Ishikawa (cell line): ENCODE measurements at regions not wholly inside any gene's neighbourhood (a gene's known extent, or its start where the extent isn't known, plus 50 kb on each side); places are given as distances from the start of the nearest gene placed in this dataset.

ENCODE experiments used
- CEBPB ChIP-seq: IDR thresholded peaks from 2 replicates; pipeline ENCODE4 v1.6.1; 2012
- CREB1 ChIP-seq: IDR thresholded peaks from 2 replicates; pipeline ENCODE4 v1.6.1; 2012; ENCODE audit warnings: low read depth
- EGR1 ChIP-seq: IDR thresholded peaks from 2 replicates; pipeline ENCODE4 v1.6.1; 2012
- EP300 ChIP-seq: IDR thresholded peaks from 2 replicates; pipeline ENCODE4 v1.6.1; 2012; ENCODE audit warnings: borderline replicate concordance
- FOXM1 ChIP-seq: IDR thresholded peaks from 2 replicates; pipeline ENCODE4 v1.6.1; 2012; ENCODE audit warnings: low read depth, borderline replicate concordance
- NFIC ChIP-seq: IDR thresholded peaks from 2 replicates; pipeline ENCODE4 v1.6.1; 2012
- RAD21 ChIP-seq: IDR thresholded peaks from 2 replicates; pipeline ENCODE4 v1.6.1; 2012; ENCODE audit warnings: low read depth
- TAF1 ChIP-seq: IDR thresholded peaks from 2 replicates; pipeline ENCODE4 v1.6.1; 2012; ENCODE audit warnings: low read depth, mild to moderate bottlenecking
- TCF12 ChIP-seq: IDR thresholded peaks from 2 replicates; pipeline ENCODE4 v1.6.1; 2012; ENCODE audit warnings: low read depth
- TEAD4 ChIP-seq: IDR thresholded peaks from 2 replicates; pipeline ENCODE4 v1.6.1; 2012
- YY1 ChIP-seq: IDR thresholded peaks from 2 replicates; pipeline ENCODE4 v1.6.1; 2012; ENCODE audit warnings: low read depth
- ZBTB7A ChIP-seq: IDR thresholded peaks from 2 replicates; pipeline ENCODE4 v1.6.1; 2012; ENCODE audit warnings: low read depth
- TF ChIP-seq, protein P1 (sequence below): IDR thresholded peaks from 2 replicates; pipeline ENCODE4 v1.6.1; 2012
- TF ChIP-seq, protein P2 (sequence below): IDR thresholded peaks from 2 replicates; pipeline ENCODE4 v1.6.1; 2012; ENCODE audit warnings: low read depth, mild to moderate bottlenecking
- TF ChIP-seq, protein P3 (sequence below): IDR thresholded peaks from 2 replicates; pipeline ENCODE4 v1.6.1; 2012

DNA sequence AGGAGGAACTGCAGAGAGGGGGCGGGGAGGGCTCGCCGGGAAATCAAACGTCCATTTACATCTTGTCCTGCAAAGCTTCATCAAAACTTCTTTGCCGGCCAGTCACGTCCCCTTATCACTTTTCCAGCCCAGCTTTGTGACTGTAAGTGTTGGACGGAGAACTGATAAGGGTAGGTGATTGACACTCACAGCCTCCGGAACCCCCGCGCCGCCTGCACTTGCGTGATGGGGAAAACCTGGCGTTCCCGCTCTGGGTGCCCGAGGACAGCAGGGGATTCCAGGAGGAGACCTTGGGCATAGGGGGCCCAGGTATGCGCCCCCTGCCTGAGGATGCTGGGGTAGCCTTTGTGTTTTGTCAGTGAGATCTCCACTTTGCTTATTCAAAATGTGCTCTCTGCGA is 72.8 kb upstream of the ANKRD34C start:
- TF ChIP-seq RAD21, result no peak
- no peak for TF ChIP-seq EP300
- TF ChIP-seq, protein P1, sequence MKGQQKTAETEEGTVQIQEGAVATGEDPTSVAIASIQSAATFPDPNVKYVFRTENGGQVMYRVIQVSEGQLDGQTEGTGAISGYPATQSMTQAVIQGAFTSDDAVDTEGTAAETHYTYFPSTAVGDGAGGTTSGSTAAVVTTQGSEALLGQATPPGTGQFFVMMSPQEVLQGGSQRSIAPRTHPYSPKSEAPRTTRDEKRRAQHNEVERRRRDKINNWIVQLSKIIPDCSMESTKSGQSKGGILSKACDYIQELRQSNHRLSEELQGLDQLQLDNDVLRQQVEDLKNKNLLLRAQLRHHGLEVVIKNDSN, result no peak
- TF ChIP-seq CREB1, result no peak
- TF ChIP-seq TCF12, result no peak
- no peak for TF ChIP-seq ZBTB7A
- TF ChIP-seq, protein P2, sequence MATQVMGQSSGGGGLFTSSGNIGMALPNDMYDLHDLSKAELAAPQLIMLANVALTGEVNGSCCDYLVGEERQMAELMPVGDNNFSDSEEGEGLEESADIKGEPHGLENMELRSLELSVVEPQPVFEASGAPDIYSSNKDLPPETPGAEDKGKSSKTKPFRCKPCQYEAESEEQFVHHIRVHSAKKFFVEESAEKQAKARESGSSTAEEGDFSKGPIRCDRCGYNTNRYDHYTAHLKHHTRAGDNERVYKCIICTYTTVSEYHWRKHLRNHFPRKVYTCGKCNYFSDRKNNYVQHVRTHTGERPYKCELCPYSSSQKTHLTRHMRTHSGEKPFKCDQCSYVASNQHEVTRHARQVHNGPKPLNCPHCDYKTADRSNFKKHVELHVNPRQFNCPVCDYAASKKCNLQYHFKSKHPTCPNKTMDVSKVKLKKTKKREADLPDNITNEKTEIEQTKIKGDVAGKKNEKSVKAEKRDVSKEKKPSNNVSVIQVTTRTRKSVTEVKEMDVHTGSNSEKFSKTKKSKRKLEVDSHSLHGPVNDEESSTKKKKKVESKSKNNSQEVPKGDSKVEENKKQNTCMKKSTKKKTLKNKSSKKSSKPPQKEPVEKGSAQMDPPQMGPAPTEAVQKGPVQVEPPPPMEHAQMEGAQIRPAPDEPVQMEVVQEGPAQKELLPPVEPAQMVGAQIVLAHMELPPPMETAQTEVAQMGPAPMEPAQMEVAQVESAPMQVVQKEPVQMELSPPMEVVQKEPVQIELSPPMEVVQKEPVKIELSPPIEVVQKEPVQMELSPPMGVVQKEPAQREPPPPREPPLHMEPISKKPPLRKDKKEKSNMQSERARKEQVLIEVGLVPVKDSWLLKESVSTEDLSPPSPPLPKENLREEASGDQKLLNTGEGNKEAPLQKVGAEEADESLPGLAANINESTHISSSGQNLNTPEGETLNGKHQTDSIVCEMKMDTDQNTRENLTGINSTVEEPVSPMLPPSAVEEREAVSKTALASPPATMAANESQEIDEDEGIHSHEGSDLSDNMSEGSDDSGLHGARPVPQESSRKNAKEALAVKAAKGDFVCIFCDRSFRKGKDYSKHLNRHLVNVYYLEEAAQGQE, result no peak
- TF ChIP-seq, protein P3, sequence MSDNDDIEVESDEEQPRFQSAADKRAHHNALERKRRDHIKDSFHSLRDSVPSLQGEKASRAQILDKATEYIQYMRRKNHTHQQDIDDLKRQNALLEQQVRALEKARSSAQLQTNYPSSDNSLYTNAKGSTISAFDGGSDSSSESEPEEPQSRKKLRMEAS, result no peak
- no peak for TF ChIP-seq TAF1
- no peak for TF ChIP-seq CEBPB
- TF ChIP-seq TEAD4, result no peak
- TF ChIP-seq NFIC, result no peak
- no peak for TF ChIP-seq EGR1
- no peak for TF ChIP-seq YY1
- no peak for TF ChIP-seq FOXM1

DNA sequence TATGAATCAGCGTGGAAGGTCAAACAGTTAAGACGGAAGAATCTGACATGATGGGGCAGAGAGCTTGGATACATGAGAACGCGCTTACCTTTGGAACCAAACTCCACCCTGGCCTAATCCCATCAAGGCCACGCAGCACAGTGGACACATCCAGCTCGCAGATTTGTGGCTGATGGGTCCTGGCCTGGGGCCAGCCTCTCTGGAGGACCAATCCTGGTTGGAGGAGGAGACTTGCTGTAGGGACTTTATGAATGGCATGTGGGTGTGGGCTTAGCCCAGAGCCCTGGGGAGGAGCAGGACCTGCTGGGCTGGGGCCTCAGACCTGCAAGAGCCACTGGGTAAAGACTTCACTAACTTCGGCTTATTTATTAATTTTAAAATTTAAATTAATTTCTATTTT is 73.4 kb upstream of the ANKRD34C start:
- TF ChIP-seq ZBTB7A (no peak), TEAD4 (no peak), RAD21 (no peak), YY1 (no peak)
- TF ChIP-seq, protein P1, result no peak

DNA sequence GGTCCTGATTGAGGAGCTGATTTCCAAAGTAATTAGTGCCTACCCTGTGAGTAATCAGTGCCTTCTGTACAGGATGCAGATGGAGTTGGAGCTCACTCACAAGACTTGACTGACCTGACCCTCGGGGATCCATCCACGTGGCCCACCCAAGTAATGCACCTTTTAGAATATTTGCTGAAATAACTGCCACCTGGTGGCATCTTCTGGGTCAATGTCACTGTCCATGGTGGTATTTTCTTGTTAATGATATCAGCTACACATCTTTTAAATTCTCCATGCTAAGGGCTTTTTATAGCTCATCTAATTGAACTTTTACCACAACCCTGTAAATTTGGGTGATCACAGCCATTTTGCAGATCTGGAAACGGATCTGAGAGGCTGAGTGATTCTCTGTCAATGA is 74.3 kb upstream of the ANKRD34C start:
- TF ChIP-seq, protein P2, result peak; percentile 76
- TF ChIP-seq EGR1 (no peak), FOXM1 (no peak), NFIC (no peak), TEAD4 (no peak)

DNA sequence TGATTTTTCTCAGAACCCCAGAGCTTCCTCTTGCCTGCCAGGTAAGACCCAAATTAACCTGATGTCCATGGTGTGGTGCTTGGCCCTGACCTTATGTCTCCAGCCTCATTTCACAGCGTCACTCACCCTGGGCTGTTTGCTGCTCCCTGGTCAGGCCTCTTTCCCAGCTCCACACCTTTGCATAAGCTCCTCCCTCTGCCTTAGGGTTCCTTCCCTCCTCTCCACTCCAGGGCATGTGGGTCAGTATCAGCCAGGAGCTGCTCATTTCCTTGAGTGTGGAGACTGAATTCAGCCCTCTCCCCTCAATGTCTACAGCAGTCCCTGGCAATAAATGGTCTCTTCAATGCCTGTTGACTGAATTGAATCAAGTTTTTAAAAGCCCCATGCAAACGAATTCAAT is 75.6 kb upstream of the ANKRD34C start:
- no peak for TF ChIP-seq FOXM1
- TF ChIP-seq, protein P2, result no peak
- TF ChIP-seq ZBTB7A, result no peak
- no peak for TF ChIP-seq NFIC
- TF ChIP-seq, protein P3, result no peak
- TF ChIP-seq YY1, result no peak
- TF ChIP-seq TEAD4, result no peak
- no peak for TF ChIP-seq TAF1
- TF ChIP-seq EP300, result no peak
- TF ChIP-seq RAD21, result no peak

DNA sequence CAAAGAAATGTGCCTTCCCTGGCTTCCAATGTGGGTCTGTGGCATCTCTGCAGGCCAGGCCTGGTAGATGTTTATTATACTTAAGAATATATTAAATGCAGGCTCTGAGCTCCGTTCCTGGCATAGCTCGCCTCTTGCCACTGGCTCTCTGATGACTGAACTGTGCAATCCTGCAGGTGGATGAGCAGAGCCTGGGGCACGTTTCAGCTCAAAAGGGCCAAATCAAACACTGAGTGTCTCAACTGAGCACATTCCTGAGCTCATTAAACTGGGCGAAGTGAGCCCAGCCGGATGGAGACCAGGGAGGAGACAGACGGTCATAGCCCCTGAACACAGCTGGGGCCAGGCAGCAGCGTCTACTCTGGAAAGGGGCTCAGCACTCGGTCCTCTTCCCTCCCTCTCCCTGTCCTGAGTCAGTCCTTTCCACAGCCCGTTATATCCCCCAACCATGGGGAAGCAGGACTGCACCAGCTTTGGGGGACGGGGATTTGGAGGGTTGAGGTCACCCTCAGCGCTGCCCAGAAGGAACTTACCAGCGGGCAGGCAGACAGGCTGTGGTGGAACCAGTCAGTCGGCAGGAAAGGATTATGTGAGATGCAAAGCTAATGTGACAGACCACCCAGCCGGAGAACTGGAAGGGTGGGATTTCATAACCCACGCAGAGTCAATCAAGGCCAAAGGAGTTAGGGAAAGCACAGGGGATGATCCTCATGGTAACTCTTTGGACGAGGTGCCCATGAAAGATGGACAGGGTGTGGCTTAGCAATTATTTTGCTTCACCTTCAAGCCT is 77.4 kb upstream of the ANKRD34C start:
- TF ChIP-seq CEBPB (no peak), CREB1 (no peak), YY1 (no peak), RAD21 (no peak), EGR1 (no peak), TAF1 (no peak)
- TF ChIP-seq, protein P3, result no peak
